GM12878 (cell line): ENCODE measurements at regions not wholly inside any gene's neighbourhood (a gene's known extent, or its start where the extent isn't known, plus 50 kb on each side); places are given as distances from the start of the nearest gene placed in this dataset.

Experiments used
- ATAC-seq: fragments of 200-7000 bp; cut with Tn5 transposase; 3 replicates; pipeline ENCODE4 v1.9.1; 2020; ENCODE audit warnings: mild to moderate bottlenecking, moderate library complexity
- BruUV-seq: library from RNA; stranded (reverse); fragments of 400-500 nt; replicated peaks from 2 replicates; lab custom pipeline; 2021; lab: Mats Ljungman, UMichigan
- CTCF ChIA-PET: fragments of 300-600 bp; sonication (Branson Sonifier 250); formaldehyde crosslinking; extraction: SDS; loops from one replicate; lab custom pipeline; 2021; ENCODE audit warnings: inconsistent platforms; lab: Yijun Ruan, JAX
- POLR2A ChIA-PET: fragments of 350-600 bp; formaldehyde crosslinking; extraction: SDS; loops from one replicate; lab custom pipeline; 2021; ENCODE audit warnings: inconsistent platforms; lab: Charles Lee
- RAD21 ChIA-PET: fragments of 300-600 bp; sonication (Branson Sonifier 250); formaldehyde crosslinking; loops from one replicate; lab custom pipeline; 2023; ENCODE audit warnings: antibody characterized with exemption; ENCODE audit not compliant: unreplicated experiment; lab: Charles Lee
- SMC1A ChIA-PET: fragments of 300-600 bp; sonication (Branson Sonifier 250); formaldehyde crosslinking; loops from one replicate; lab custom pipeline; 2023; ENCODE audit not compliant: unreplicated experiment, uncharacterized antibody; lab: Charles Lee
- DNase-seq: peaks from one replicate; pipeline ENCODE4 v3.0.0-alpha.2; 2011; ENCODE audit warnings: low read depth, low spot score
- FAIRE-seq: peaks from 3 replicates; lab custom pipeline; 2011; peaks lifted over from hg19 to GRCh38; lab: Jason Lieb, UNC
- H2AFZ ChIP-seq: 2 replicates; pipeline ENCODE4 v1.6.0; 2011; ENCODE audit warnings: low read depth, low read length, control low read depth; ENCODE audit not compliant: control insufficient read depth
- H3K27ac ChIP-seq: 2 replicates; pipeline ENCODE4 v1.5.1; 2011; ENCODE audit warnings: control low read depth; ENCODE audit not compliant: control insufficient read depth, insufficient read depth
- H3K27me3 ChIP-seq, 2 experiments: replicated peaks in 1 of 2; 2 replicates each; pipeline versions ENCODE4 v1.6.0 to v1.6.1; 2011; ENCODE audit warnings: low read length in 1 of 2; ENCODE audit not compliant: control insufficient read depth in 2 of 2, insufficient read depth in 2 of 2
- H3K36me3 ChIP-seq, 2 experiments: 2 replicates each; pipeline ENCODE4 v1.5.1; 2011; ENCODE audit warnings: low read length in 1 of 2; ENCODE audit not compliant: control insufficient read depth in 2 of 2, insufficient read depth in 2 of 2
- H3K4me1 ChIP-seq: 2 replicates; pipeline ENCODE4 v1.6.1; 2011; ENCODE audit warnings: mild to moderate bottlenecking, low read length, moderate library complexity, mixed read lengths; ENCODE audit not compliant: control insufficient read depth, insufficient read depth
- H3K4me2 ChIP-seq: 2 replicates; pipeline ENCODE4 v1.6.0; 2011; ENCODE audit warnings: control low read depth; ENCODE audit not compliant: control insufficient read depth, insufficient read depth
- H3K4me3 ChIP-seq: fragments of 200-600 bp; sonication (generic); 2 replicates; pipeline ENCODE4 v1.5.1; 2016
- H3K79me2 ChIP-seq: 2 replicates; pipeline ENCODE4 v1.6.0; 2011; ENCODE audit warnings: low read length; ENCODE audit not compliant: control insufficient read depth, insufficient read depth
- H3K9ac ChIP-seq: 2 replicates; pipeline ENCODE4 v1.8.0; 2011; ENCODE audit warnings: low read length, control low read depth, mixed read lengths; ENCODE audit not compliant: control insufficient read depth, insufficient read depth
- H3K9me3 ChIP-seq: replicated peaks from 3 replicates; pipeline ENCODE4 v1.5.1; 2011; ENCODE audit warnings: mild to moderate bottlenecking, low read length; ENCODE audit not compliant: control insufficient read depth, insufficient read depth
- H4K20me1 ChIP-seq: 2 replicates; pipeline ENCODE4 v1.6.0; 2011; ENCODE audit not compliant: control insufficient read depth, insufficient read depth
- DPF2 ChIP-seq: fragments of 450-650 bp; IDR thresholded peaks from 2 replicates; pipeline ENCODE4 v1.6.1; 2017; ENCODE audit warnings: mild to moderate bottlenecking
- ETV6 ChIP-seq, 2 experiments: fragments of 450-650 bp in 1 of 2; IDR thresholded peaks in 1 of 2; conservative IDR thresholded peaks in 1 of 2; 2 replicates each; pipeline ENCODE4 v1.6.1; 2014; ENCODE audit warnings: antibody characterized with exemption in 1 of 2, borderline replicate concordance in 1 of 2, low read depth in 1 of 2, mild to moderate bottlenecking in 1 of 2, moderate library complexity in 1 of 2
- HDAC2 ChIP-seq: fragments of 200-600 bp; sonication (generic); IDR thresholded peaks from 2 replicates; pipeline ENCODE4 v1.6.1; 2017
- IRF4 ChIP-seq: IDR thresholded peaks from 2 replicates; pipeline ENCODE4 v1.6.1; 2011; ENCODE audit warnings: low read depth, low read length
- JUNB ChIP-seq: IDR thresholded peaks from 2 replicates; pipeline ENCODE4 v1.6.1; 2016; ENCODE audit warnings: antibody characterized with exemption, mild to moderate bottlenecking
- JUND ChIP-seq: IDR thresholded peaks from 2 replicates; pipeline ENCODE4 v1.6.1; 2012; ENCODE audit warnings: low read depth, mild to moderate bottlenecking, low read length, improper control_type of control experiment, moderate library complexity
- PAX5 ChIP-seq: IDR thresholded peaks from 2 replicates; pipeline ENCODE4 v1.6.1; 2011; ENCODE audit warnings: low read depth, low read length, borderline replicate concordance
- RCOR1 ChIP-seq: conservative IDR thresholded peaks from 2 replicates; pipeline ENCODE4 v1.6.1; 2012; ENCODE audit warnings: low read depth, low read length, improper control_type of control experiment
- RFX5 ChIP-seq: IDR thresholded peaks from 2 replicates; pipeline ENCODE4 v1.6.1; 2011; ENCODE audit warnings: low read depth, low read length, improper control_type of control experiment
- SMAD1 ChIP-seq: fragments of 450-650 bp; IDR thresholded peaks from 2 replicates; pipeline ENCODE4 v1.6.1; 2018; ENCODE audit warnings: mild to moderate bottlenecking, low read depth; ENCODE audit not compliant: partially characterized antibody
- SRF ChIP-seq, 2 experiments: IDR thresholded peaks; 2 replicates each; pipeline ENCODE4 v1.6.1; 2011; ENCODE audit warnings: low read depth in 2 of 2, low read length in 2 of 2, mild to moderate bottlenecking in 1 of 2, moderate library complexity in 1 of 2
- STAT3 ChIP-seq: IDR thresholded peaks from 2 replicates; pipeline ENCODE4 v1.6.1; 2011; ENCODE audit warnings: low read depth, low read length, improper control_type of control experiment
- ZNF274 ChIP-seq: IDR thresholded peaks from one replicate; pipeline ENCODE4 v1.8.0; 2011; ENCODE audit not compliant: insufficient read length, insufficient read depth
- ZZZ3 ChIP-seq: IDR thresholded peaks from 2 replicates; pipeline ENCODE4 v1.6.1; 2011; ENCODE audit warnings: low read depth; ENCODE audit not compliant: control insufficient read depth, insufficient read length
- WGBS: methylation state at CpG from one replicate; pipeline ENCODE4 v1.1.6; 2016; ENCODE audit warnings: low lambda C conversion rate; ENCODE audit not compliant: insufficient replicate concordance, insufficient coverage; ENCODE audit errors: missing lambda C conversion rate; 5-methylcytosine and 5-hydroxymethylcytosine counted together
- in situ Hi-C: fragments of 300-500 bp; cut with MboI; formaldehyde crosslinking; loops from 9 replicates; pipeline ENCODE4 v1.14.3; 2018; ENCODE audit warnings: mixed read lengths
- intact Hi-C: fragments of 100-400 bp; cut with micrococcal nuclease; formaldehyde crosslinking; loops from one replicate; pipeline ENCODE4 v1.14.2; 2022; ENCODE audit not compliant: unreplicated experiment

- Histone ChIP-seq H3K4me1 (peaks cover 36% of the 10 kb centered on the region), H3K4me3 (no peak overlapping the region), H3K27ac (no peak overlapping the region), H3K79me2 (no peaks in the 10 kb centered on the region), H2AFZ (no peak overlapping the region), H3K36me3 (no peaks in the 10 kb centered on the region), H4K20me1 (no peaks in the 10 kb centered on the region), H3K9me3 (no peaks in the 10 kb centered on the region), H3K27me3 (no peaks in the 10 kb centered on the region), H3K9ac (no peak overlapping the region), H3K4me2 (no peak overlapping the region)
- CTCF ChIA-PET = no interaction called here
- TF ChIP-seq RCOR1 (no peak), SRF (IDR thresholded peaks at IDR 0.05; ENCODE audit: low read depth in 2 of 2, low read length in 2 of 2) (no peak), IRF4 (no peak), PAX5 (no peak)
- ATAC-seq (no peak), DNase-seq (no peak), FAIRE-seq (no peak)
- POLR2A ChIA-PET = no interaction called here
- WGBS = 47% methylated on average over 5 of the region's 5 CpGs
- in situ Hi-C loops = loop anchor here (25.0 kb wide), 1 partner anchor 1326 kb away; the partner anchor contains the start of gene TBC1D22A
- RAD21 ChIA-PET = no interaction called here
- intact Hi-C loops = no loop called here
- SMC1A ChIA-PET = no interaction called here
- BruUV-seq = no TSS peak
These were observed 1325.8 kb downstream of the TBC1D22A start for GRCh38 chr22:48088251-48088650.

DNA sequence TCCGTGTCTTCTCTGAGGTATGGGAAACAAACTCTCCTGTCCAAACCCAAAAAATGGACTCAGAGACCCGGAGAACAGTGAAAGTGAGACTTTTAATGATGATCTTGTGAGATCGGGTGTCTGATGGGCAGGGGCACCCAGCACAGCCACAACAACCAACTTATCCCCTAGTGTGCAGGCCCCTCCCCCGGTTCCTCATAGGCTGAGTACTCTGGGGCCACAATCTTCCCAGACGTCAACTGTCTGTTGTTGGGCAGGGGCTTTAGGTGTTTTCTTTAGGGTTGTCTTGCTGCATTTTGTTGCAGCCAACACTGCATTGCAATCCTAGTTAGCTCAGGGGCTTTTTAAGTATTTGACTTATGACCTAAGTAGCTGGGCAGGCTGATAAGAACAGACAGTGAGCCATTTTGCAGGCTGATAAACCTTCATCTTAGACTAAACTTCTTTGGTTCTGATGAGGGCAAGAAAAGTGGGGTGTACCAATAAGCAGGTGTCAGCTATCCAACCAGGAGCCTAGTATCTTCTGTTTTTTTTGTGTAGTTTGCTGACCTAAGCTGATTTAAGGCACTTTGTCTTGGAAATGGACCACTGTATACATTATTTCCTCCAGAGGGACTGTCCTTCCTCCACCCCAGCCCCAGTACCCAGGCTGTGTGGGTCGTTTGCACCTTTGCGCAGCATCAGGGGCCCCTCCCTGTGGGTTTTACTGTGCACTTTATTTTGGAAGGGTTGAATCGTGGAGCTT lies 1323.6 kb downstream of the TBC1D22A start:
- BruUV-seq = no TSS peak
- FAIRE-seq = no peak
- no peak overlapping the region for H3K4me3 ChIP-seq
- TF ChIP-seq STAT3 (no peak), ZZZ3 (no peak), JUNB (no peak), DPF2 (no peak), ZNF274 (no peak), RFX5 (no peak), JUND (no peak), SMAD1 (no peak), HDAC2 (no peak), ETV6 (conservative IDR thresholded peaks at IDR 0.05 in 1 of 2, IDR thresholded peaks at IDR 0.05 in 1 of 2; ENCODE audit: borderline replicate concordance in 1 of 2, low read depth in 1 of 2) (no peak)
- TF ChIP-seq, all 136 proteins: peak for 0
- Histone ChIP-seq H3K4me2 (no peak overlapping the region), H3K27ac (no peak overlapping the region), H3K9ac (no peak overlapping the region), H3K36me3 (no peaks in the 10 kb centered on the region), H3K79me2 (no peaks in the 10 kb centered on the region), H3K4me1 (peaks cover 29% of the 10 kb centered on the region), H4K20me1 (no peaks in the 10 kb centered on the region), H3K9me3 (no peaks in the 10 kb centered on the region), H2AFZ (no peak overlapping the region), H3K27me3 (no peaks in the 10 kb centered on the region)
- ChIA-PET SMC1A (no interaction called here), RAD21 (no interaction called here), POLR2A (no interaction called here), CTCF (interaction anchor here (0.6 to 1.4 kb wide), 3 partner anchors 9 to 98 kb away, joined by 3 to 5 read pairs (median 4); no protein-coding TSS in a partner anchor)
- no peak for ATAC-seq
- in situ Hi-C loops (loop anchor here (25.0 kb wide), 1 partner anchor 1324 kb away; the partner anchor contains the start of gene TBC1D22A), intact Hi-C loops (no loop called here)
- DNase-seq = no peak
- WGBS = 76% methylated on average over 8 of the region's 8 CpGs
